Keratinocyte (primary cell): ENCODE measurements at regions not wholly inside any gene's neighbourhood (a gene's known extent, or its start where the extent isn't known, plus 50 kb on each side); places are given as distances from the start of the nearest gene placed in this dataset.

Experiments
- DNase-seq: peaks from one replicate; pipeline ENCODE4 v3.0.0-alpha.2; 2011; ENCODE audit warnings: low read depth, missing footprints, low spot score
- FAIRE-seq: peaks from 2 replicates; lab custom pipeline; 2011; peaks lifted over from hg19 to GRCh38; lab: Jason Lieb, UNC
- H2AFZ ChIP-seq: 2 replicates; pipeline ENCODE4 v1.6.0; 2012; ENCODE audit warnings: low read length, control low read depth, inconsistent platforms; ENCODE audit not compliant: control insufficient read depth
- H3K27ac ChIP-seq: 2 replicates; pipeline ENCODE4 v1.5.1; 2011; ENCODE audit warnings: low read length; ENCODE audit not compliant: control insufficient read depth, insufficient read depth
- H3K27me3 ChIP-seq: 3 replicates; pipeline ENCODE4 v1.6.0; 2011; ENCODE audit warnings: low read length; ENCODE audit not compliant: control insufficient read depth, insufficient read depth; ENCODE audit errors: extremely low read depth
- H3K36me3 ChIP-seq, 2 experiments: 2 replicates in 1 of 2; 3 replicates in 1 of 2; pipeline ENCODE4 v1.5.1; 2011; ENCODE audit warnings: low read length in 2 of 2, mild to moderate bottlenecking in 1 of 2; ENCODE audit not compliant: control insufficient read depth in 2 of 2, insufficient read depth in 2 of 2; ENCODE audit errors: extremely low read depth in 1 of 2
- H3K4me1 ChIP-seq: 3 replicates; pipeline ENCODE4 v1.5.1; 2011; ENCODE audit warnings: low read length; ENCODE audit not compliant: control insufficient read depth, insufficient read depth; ENCODE audit errors: extremely low read depth
- H3K4me2 ChIP-seq: 3 replicates; pipeline ENCODE4 v1.6.0; 2011; ENCODE audit warnings: low read depth, low read length; ENCODE audit not compliant: control insufficient read depth, insufficient read depth; ENCODE audit errors: extremely low read depth
- H3K4me3 ChIP-seq, 3 experiments: fragments of 200-600 bp in 1 of 3; sonication (generic) in 1 of 3; 2 replicates in 2 of 3; 3 replicates in 1 of 3; pipeline ENCODE4 v1.5.1; 2011 to 2016; ENCODE audit warnings: low read length in 3 of 3, mild to moderate bottlenecking in 3 of 3, control low read depth in 2 of 3, inconsistent platforms in 1 of 3, low read depth in 1 of 3, mixed read lengths in 1 of 3, mixed run types in 1 of 3, moderate library complexity in 1 of 3; ENCODE audit not compliant: control insufficient read depth in 2 of 3, insufficient read depth in 2 of 3; ENCODE audit errors: extremely low read depth in 1 of 3
- H3K79me2 ChIP-seq: 2 replicates; pipeline ENCODE4 v1.6.0; 2012; ENCODE audit warnings: low read length; ENCODE audit not compliant: control insufficient read depth, insufficient read depth
- H3K9ac ChIP-seq: 3 replicates; pipeline ENCODE4 v1.6.0; 2011; ENCODE audit warnings: low read length; ENCODE audit not compliant: control insufficient read depth, insufficient read depth; ENCODE audit errors: extremely low read depth
- H3K9me1 ChIP-seq: 3 replicates; pipeline ENCODE4 v1.6.0; 2011; ENCODE audit warnings: low read length; ENCODE audit not compliant: control insufficient read depth, insufficient read depth; ENCODE audit errors: extremely low read depth
- H3K9me3 ChIP-seq: 2 replicates; pipeline ENCODE4 v1.5.1; 2012; ENCODE audit warnings: low read depth, low read length; ENCODE audit not compliant: control insufficient read depth
- H4K20me1 ChIP-seq: 3 replicates; pipeline ENCODE4 v1.6.0; 2011; ENCODE audit warnings: low read length; ENCODE audit not compliant: control insufficient read depth, insufficient read depth; ENCODE audit errors: extremely low read depth
- EZH2 ChIP-seq: IDR thresholded peaks from one replicate; pipeline ENCODE4 v1.6.1; 2012; ENCODE audit warnings: inconsistent platforms, mild to moderate bottlenecking, low read length, moderate library complexity
- dilution Hi-C: fragments of 300-500 bp; cut with MboI; formaldehyde crosslinking; loops from one replicate; pipeline ENCODE4 v1.7.0; 2020; ENCODE audit warnings: low sequenced_read_pairs; ENCODE audit not compliant: extremely low pct_ligation_motif_present
- TF ChIP-seq, protein P1 (sequence below), 3 experiments: IDR thresholded peaks in 1 of 3; conservative IDR thresholded peaks in 1 of 3; optimal IDR thresholded peaks in 1 of 3; 2 replicates in 2 of 3; 3 replicates in 1 of 3; pipeline versions ENCODE3 to v1.5.1; 2011; ENCODE audit warnings: low read length in 3 of 3, mild to moderate bottlenecking in 3 of 3, moderate library complexity in 2 of 3, control low read depth in 1 of 3, inconsistent platforms in 1 of 3; ENCODE audit not compliant: insufficient read depth in 2 of 3; ENCODE audit errors: extremely low read depth in 1 of 3

DNA sequence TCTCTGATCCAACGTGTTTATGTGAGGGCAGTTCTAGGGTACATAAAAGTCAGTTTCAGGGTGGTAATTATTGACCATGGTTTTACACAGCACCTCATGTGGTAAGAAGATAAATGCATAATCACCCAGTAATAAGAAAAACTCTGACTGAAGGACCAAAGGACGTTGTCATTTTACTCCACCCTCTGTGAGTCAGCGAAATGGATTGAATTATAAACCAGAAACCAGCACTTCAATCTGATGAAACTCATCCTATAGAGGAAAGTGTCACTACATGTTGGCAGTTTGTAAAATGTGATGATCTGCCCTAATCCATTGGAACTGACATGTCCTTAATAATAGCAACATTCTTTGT lies 406.8 kb downstream of the KLF5 start:
- Histone ChIP-seq H3K27me3 (no peaks in the 10 kb centered on the region), H3K4me1 (peaks cover 33% of the 10 kb centered on the region), H3K79me2 (no peaks in the 10 kb centered on the region), H3K27ac (peak overlapping the region; percentile 99), H3K9me1 (no peaks in the 10 kb centered on the region), H2AFZ (peak overlapping the region; percentile 80), H3K9me3 (no peaks in the 10 kb centered on the region), H3K9ac (peak overlapping the region; percentile 74), H3K36me3 (no peaks in the 10 kb centered on the region), H3K4me2 (peak overlapping the region; percentile 64), H3K4me3 (no peak overlapping the region), H4K20me1 (no peaks in the 10 kb centered on the region)
- FAIRE-seq: peak; percentile 94
- peak; percentile 75 for DNase-seq
- TF ChIP-seq EZH2: no peak
- TF ChIP-seq, protein P1, sequence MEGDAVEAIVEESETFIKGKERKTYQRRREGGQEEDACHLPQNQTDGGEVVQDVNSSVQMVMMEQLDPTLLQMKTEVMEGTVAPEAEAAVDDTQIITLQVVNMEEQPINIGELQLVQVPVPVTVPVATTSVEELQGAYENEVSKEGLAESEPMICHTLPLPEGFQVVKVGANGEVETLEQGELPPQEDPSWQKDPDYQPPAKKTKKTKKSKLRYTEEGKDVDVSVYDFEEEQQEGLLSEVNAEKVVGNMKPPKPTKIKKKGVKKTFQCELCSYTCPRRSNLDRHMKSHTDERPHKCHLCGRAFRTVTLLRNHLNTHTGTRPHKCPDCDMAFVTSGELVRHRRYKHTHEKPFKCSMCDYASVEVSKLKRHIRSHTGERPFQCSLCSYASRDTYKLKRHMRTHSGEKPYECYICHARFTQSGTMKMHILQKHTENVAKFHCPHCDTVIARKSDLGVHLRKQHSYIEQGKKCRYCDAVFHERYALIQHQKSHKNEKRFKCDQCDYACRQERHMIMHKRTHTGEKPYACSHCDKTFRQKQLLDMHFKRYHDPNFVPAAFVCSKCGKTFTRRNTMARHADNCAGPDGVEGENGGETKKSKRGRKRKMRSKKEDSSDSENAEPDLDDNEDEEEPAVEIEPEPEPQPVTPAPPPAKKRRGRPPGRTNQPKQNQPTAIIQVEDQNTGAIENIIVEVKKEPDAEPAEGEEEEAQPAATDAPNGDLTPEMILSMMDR (optimal IDR thresholded peaks at IDR 0.05 in 1 of 3, IDR thresholded peaks at IDR 0.05 in 1 of 3, conservative IDR thresholded peaks at IDR 0.05 in 1 of 3; ENCODE audit: extremely low read depth in 1 of 3, insufficient read depth in 2 of 3, low read length in 3 of 3): no peak
- dilution Hi-C loops: no loop called here

DNA sequence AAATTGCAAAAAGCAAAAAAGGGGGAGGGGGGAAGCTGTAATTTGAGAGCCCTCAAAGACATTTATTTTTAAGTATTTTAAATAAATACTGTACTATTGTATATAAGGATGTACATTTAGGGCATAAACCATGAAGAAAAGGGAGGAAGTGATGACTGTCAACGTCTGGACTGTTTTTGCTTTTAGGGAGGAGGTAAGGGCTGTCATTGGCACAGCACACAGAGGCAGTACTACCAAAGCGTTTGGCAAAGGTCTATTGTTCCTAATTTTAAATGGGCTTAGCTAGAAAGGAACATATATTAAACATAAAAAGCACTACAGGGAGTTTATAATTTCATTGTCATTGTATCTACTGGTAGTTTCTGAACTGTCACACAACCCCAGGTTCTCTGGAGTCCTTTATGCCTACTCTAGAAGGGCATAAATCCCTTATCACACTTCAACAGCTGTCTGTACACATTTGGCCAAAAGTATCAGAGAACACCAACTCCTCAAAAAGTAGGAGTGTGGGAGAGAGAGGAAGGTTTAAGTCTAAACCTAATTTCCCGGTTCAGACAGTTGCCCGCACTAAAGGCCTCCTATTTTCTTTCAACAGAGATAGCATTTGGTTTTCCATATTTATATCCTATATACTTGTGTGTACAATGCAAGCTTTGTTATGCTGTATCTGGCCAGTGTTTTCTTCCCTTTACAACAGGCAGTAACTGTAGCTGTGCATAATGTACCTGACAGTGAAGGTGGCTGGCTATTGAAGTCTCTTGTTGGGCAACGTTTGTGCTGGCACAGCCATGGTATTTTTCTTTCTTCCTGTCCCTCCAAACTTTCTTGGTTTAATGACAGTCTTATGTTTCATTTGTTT lies 406.2 kb downstream of the KLF5 start:
- no peaks in the 10 kb centered on the region for H3K79me2 ChIP-seq
- TF ChIP-seq, protein P1 (optimal IDR thresholded peaks at IDR 0.05 in 1 of 3, IDR thresholded peaks at IDR 0.05 in 1 of 3, conservative IDR thresholded peaks at IDR 0.05 in 1 of 3; ENCODE audit: extremely low read depth in 1 of 3, insufficient read depth in 2 of 3, low read length in 3 of 3): no peak
- no peak for TF ChIP-seq EZH2
- peak overlapping the region; percentile 64 for H3K4me2 ChIP-seq
- H3K36me3 ChIP-seq: no peaks in the 10 kb centered on the region
- H3K9me1 ChIP-seq: no peaks in the 10 kb centered on the region
- peaks cover 33% of the 10 kb centered on the region for H3K4me1 ChIP-seq
- H3K27ac ChIP-seq: peak overlapping the region; percentile 99
- H3K9ac ChIP-seq: peak overlapping the region; percentile 74
- dilution Hi-C loops: no loop called here
- no peaks in the 10 kb centered on the region for H4K20me1 ChIP-seq
- H3K9me3 ChIP-seq: no peaks in the 10 kb centered on the region
- no peak for DNase-seq
- no peaks in the 10 kb centered on the region for H3K27me3 ChIP-seq
- peak overlapping the region; percentile 80 for H2AFZ ChIP-seq
- H3K4me3 ChIP-seq: no peak overlapping the region
- peak; percentile 82 for FAIRE-seq
